VCaP (cell line): ENCODE measurements at regions not wholly inside any gene's neighbourhood (a gene's known extent, or its start where the extent isn't known, plus 50 kb on each side); places are given as distances from the start of the nearest gene placed in this dataset.

Source experiments
- H3K27ac ChIP-seq: fragments of 450-650 bp; 2 replicates; pipeline ENCODE4 v1.5.1; 2017
- CTCF ChIP-seq: fragments of 450-650 bp; conservative IDR thresholded peaks from 2 replicates; pipeline ENCODE4 v1.5.1; 2017; ENCODE audit warnings: mild to moderate bottlenecking, moderate library complexity

GRCh38 chr9:89802781-89803355 lies 198.1 kb downstream of the GADD45G start:
- H3K27ac ChIP-seq, result no peak overlapping the region
- TF ChIP-seq CTCF, result no peak

GRCh38 chr9:89803403-89803802 lies 198.6 kb downstream of the GADD45G start:
- H3K27ac ChIP-seq, result no peak overlapping the region
- no peak for TF ChIP-seq CTCF

- TF ChIP-seq CTCF, result no peak
- no peak overlapping the region for H3K27ac ChIP-seq
These were observed 200.1 kb downstream of the GADD45G start for GRCh38 chr9:89804766-89805531.

GRCh38 chr9:89805571-89806292 lies 200.9 kb downstream of the GADD45G start:
- H3K27ac ChIP-seq, result no peak overlapping the region
- no peak for TF ChIP-seq CTCF

- TF ChIP-seq CTCF, result no peak
- H3K27ac ChIP-seq, result no peak overlapping the region
These were observed 201.7 kb downstream of the GADD45G start for GRCh38 chr9:89806371-89807100.

- no peak overlapping the region for H3K27ac ChIP-seq
- no peak for TF ChIP-seq CTCF
These were observed 202.2 kb downstream of the GADD45G start for GRCh38 chr9:89807101-89807395.

GRCh38 chr9:89807682-89808075 lies 202.9 kb downstream of the GADD45G start:
- no peak for TF ChIP-seq CTCF
- H3K27ac ChIP-seq, result no peak overlapping the region
